ENCODE measurements at regions not wholly inside any gene's neighbourhood (a gene's known extent, or its start where the extent isn't known, plus 50 kb on each side); places are given as distances from the start of the nearest gene placed in this dataset.

- no peak for DNase-seq
Measured at GRCh38 chr5:12854386-12854785, 950.1 kb upstream of the CTNND2 start.

- no peak for DNase-seq
Measured at GRCh38 chr5:12851761-12852160, 947.5 kb upstream of the CTNND2 start.

GRCh38 chr5:12848709-12849108 lies 944.5 kb upstream of the CTNND2 start:
- no peak for DNase-seq

- no peak for DNase-seq
Measured at GRCh38 chr5:12845549-12846159, 941.4 kb upstream of the CTNND2 start.

GRCh38 chr5:12840972-12841371 lies 936.7 kb upstream of the CTNND2 start:
- DNase-seq = no peak

GRCh38 chr5:12837592-12837991 lies 933.3 kb upstream of the CTNND2 start:
- DNase-seq = no peak

- no peak for DNase-seq
Measured at GRCh38 chr5:12825163-12825562, 920.9 kb upstream of the CTNND2 start.

- DNase-seq = no peak
Measured at GRCh38 chr5:12805165-12805698, 901.0 kb upstream of the CTNND2 start.

GRCh38 chr5:12799165-12799564 lies 894.9 kb upstream of the CTNND2 start:
- DNase-seq = no peak

GRCh38 chr5:12795333-12795663 lies 891.1 kb upstream of the CTNND2 start:
- no peak for DNase-seq

- no peak for DNase-seq
Measured at GRCh38 chr5:12794476-12795332, 890.5 kb upstream of the CTNND2 start.

- DNase-seq = no peak
Measured at GRCh38 chr5:12793373-12793772, 889.1 kb upstream of the CTNND2 start.

- no peak for DNase-seq
Measured at GRCh38 chr5:12780536-12780935, 876.3 kb upstream of the CTNND2 start.

- DNase-seq = no peak
Measured at GRCh38 chr5:12777342-12777741, 873.1 kb upstream of the CTNND2 start.

GRCh38 chr5:12772276-12772675 lies 868.0 kb upstream of the CTNND2 start:
- no peak for DNase-seq

GRCh38 chr5:12759377-12759776 lies 855.1 kb upstream of the CTNND2 start:
- no peak for DNase-seq

GRCh38 chr5:12757035-12757434 lies 852.8 kb upstream of the CTNND2 start:
- DNase-seq = no peak

- DNase-seq = no peak
Measured at GRCh38 chr5:12745537-12745936, 841.3 kb upstream of the CTNND2 start.

GRCh38 chr5:12743582-12743981 lies 839.3 kb upstream of the CTNND2 start:
- no peak for DNase-seq

- DNase-seq = no peak
Measured at GRCh38 chr5:12730354-12730753, 826.1 kb upstream of the CTNND2 start.

- no peak for DNase-seq
Measured at GRCh38 chr5:12716664-12717063, 812.4 kb upstream of the CTNND2 start.

GRCh38 chr5:12707560-12707959 lies 803.3 kb upstream of the CTNND2 start:
- no peak for DNase-seq

- DNase-seq = no peak
Measured at GRCh38 chr5:12704955-12705354, 800.7 kb upstream of the CTNND2 start.

- no peak for DNase-seq
Measured at GRCh38 chr5:12703254-12703653, 799.0 kb upstream of the CTNND2 start.

- no peak for DNase-seq
Measured at GRCh38 chr5:12695651-12696050, 791.4 kb upstream of the CTNND2 start.

All from bone marrow (tissue), 2 donors.